ENCODE measurements at regions not wholly inside any gene's neighbourhood (a gene's known extent, or its start where the extent isn't known, plus 50 kb on each side); places are given as distances from the start of the nearest gene placed in this dataset.
"Not testable (repeated sequence)": the region's sequence is repeated elsewhere in the genome, so short reads cannot be mapped to it uniquely, and the experiment has no call there.

DNA sequence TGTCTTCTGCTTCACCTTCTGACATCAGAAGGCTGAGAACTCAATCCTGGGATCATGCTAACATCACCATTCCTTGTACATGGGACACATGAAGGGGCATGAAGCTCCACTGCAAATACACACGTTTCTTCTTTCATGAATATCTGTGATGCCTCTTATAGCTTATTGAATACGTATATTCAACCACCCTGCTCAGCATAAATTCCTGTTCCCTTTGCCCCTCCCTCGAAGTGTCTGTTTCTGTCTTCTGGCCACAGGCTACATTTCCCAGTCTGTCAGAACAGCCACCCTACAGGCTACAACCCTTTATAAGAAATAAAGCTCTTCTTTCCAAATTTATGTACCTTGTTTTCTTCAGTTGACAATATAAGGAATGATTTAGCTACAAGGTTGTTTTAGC, 201.3 kb upstream of the STS start:
- no peak for DNase-seq (ENCODE audit: low spot score)

DNA sequence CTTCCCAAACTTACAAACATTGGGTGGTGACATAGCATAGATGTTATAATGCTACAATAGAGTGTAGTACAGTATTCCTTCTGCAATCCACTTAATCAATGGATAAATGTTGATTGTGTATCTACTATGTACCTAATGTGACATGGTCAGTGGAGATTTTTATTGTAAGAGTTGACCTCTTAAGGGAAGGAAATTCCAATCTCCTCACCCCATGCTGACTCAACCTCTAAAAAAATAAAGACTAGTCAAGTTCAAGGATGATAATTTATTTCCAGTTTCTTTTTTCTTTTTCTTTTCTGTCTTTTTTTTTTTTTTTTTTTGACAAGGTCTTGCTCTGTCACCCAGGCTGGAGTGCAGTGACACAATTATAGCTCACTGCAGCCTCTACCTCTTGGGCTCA, 206.5 kb upstream of the STS start:
- Histone ChIP-seq H3K4me1 (ENCODE audit: insufficient read depth) (no peaks in the 10 kb centered on the region), H3K4me2 (no peak overlapping the region), H3K9me3 (ENCODE audit: low read depth) (no peaks in the 10 kb centered on the region), H3K36me3 (replicated peaks; ENCODE audit: insufficient read depth, low read depth) (no peaks in the 10 kb centered on the region), H3K4me3 (no peak overlapping the region), H3K27me3 (no peaks in the 10 kb centered on the region), H3K79me2 (no peaks in the 10 kb centered on the region), H4K20me1 (ENCODE audit: insufficient read depth, poor library complexity, severe bottlenecking) (no peaks in the 10 kb centered on the region), H3K9me2 (replicated peaks; ENCODE audit: insufficient read depth) (no peaks in the 10 kb centered on the region), H2AFZ (no peak overlapping the region), H3K27ac (no peak overlapping the region)
- TF ChIP-seq EZH2phosphoT487 (IDR thresholded peaks at IDR 0.05; ENCODE audit: low read depth, severe bottlenecking, unreplicated experiment) (no peak), EZH2 (IDR thresholded peaks at IDR 0.05; ENCODE audit: borderline replicate concordance) (no peak)
- TF ChIP-seq, protein P1, sequence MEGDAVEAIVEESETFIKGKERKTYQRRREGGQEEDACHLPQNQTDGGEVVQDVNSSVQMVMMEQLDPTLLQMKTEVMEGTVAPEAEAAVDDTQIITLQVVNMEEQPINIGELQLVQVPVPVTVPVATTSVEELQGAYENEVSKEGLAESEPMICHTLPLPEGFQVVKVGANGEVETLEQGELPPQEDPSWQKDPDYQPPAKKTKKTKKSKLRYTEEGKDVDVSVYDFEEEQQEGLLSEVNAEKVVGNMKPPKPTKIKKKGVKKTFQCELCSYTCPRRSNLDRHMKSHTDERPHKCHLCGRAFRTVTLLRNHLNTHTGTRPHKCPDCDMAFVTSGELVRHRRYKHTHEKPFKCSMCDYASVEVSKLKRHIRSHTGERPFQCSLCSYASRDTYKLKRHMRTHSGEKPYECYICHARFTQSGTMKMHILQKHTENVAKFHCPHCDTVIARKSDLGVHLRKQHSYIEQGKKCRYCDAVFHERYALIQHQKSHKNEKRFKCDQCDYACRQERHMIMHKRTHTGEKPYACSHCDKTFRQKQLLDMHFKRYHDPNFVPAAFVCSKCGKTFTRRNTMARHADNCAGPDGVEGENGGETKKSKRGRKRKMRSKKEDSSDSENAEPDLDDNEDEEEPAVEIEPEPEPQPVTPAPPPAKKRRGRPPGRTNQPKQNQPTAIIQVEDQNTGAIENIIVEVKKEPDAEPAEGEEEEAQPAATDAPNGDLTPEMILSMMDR (IDR thresholded peaks at IDR 0.05; ENCODE audit: poor library complexity), result no peak
- DNase-seq (ENCODE audit: low spot score), result no peak

More for the DNA sequence above, 201.3 kb upstream of the STS start:
- Histone ChIP-seq H2AFZ (no peak overlapping the region), H3K36me3 (replicated peaks; ENCODE audit: insufficient read depth, low read depth) (no peaks in the 10 kb centered on the region), H3K4me3 (no peak overlapping the region), H3K4me1 (ENCODE audit: insufficient read depth) (no peaks in the 10 kb centered on the region), H3K27me3 (no peaks in the 10 kb centered on the region), H3K79me2 (no peaks in the 10 kb centered on the region), H3K9me3 (ENCODE audit: low read depth) (no peaks in the 10 kb centered on the region), H4K20me1 (ENCODE audit: insufficient read depth, poor library complexity, severe bottlenecking) (no peaks in the 10 kb centered on the region), H3K4me2 (no peak overlapping the region), H3K27ac (no peak overlapping the region), H3K9me2 (replicated peaks; ENCODE audit: insufficient read depth) (no peaks in the 10 kb centered on the region)
- WGBS (ENCODE audit: low lambda C conversion rate, missing lambda C conversion rate), result 63% methylated on average over 3 of the region's 3 CpGs
- TF ChIP-seq EZH2phosphoT487 (IDR thresholded peaks at IDR 0.05; ENCODE audit: low read depth, severe bottlenecking, unreplicated experiment) (no peak), EZH2 (IDR thresholded peaks at IDR 0.05; ENCODE audit: borderline replicate concordance) (no peak)
- TF ChIP-seq, protein P1 (IDR thresholded peaks at IDR 0.05; ENCODE audit: poor library complexity), result no peak

DNA sequence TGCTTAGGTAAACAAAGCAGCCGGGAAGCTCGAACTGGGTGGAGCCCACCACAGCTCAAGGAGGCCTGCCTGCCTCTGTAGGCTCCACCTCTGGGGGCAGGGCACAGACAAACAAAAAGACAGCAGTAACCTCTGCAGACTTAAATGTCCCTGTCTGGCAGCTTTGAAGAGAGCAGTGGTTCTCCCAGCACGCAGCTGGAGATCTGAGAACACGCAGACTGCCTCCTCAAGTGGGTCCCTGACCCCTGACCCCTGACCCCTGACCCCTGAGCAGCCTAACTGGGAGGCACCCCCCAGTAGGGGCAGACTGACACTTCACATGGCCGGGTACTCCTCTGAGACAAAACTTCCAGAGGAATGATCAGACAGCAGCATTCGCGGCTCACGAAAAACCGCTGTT, 214.6 kb upstream of the STS start:
- H3K4me3 ChIP-seq; DNase-seq (ENCODE audit: low spot score): not testable (repeated sequence)

DNA sequence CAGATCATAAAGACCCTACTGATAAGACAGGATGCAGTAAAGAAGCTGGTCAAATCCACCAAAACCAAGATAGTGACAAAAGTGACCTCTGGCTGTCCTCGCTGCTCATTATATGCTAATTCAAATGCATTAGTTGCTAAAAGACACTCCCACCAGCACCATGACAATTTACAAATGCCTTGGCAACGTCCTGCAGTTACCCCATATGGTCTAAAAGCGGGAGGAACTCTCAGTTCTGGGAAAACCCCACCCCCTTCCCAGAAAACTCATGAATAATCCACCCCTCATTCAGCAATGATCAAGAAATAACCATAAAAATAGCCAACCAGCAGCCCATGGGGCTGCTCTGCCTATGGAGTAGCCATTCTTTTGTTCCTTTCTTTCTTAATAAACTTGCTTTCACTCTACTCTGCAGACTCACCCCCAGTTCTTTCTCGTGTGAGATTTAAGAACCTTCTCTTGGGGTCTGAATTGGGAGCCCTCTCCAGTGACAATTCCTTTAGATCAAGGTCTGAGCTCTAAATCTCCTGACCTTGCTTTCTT, 217.1 kb upstream of the STS start:
- H3K4me1 ChIP-seq (ENCODE audit: insufficient read depth), result no peaks in the 10 kb centered on the region
- 45% methylated on average over 4 of the region's 4 CpGs for WGBS (ENCODE audit: low lambda C conversion rate, missing lambda C conversion rate)
- H3K36me3 ChIP-seq (replicated peaks; ENCODE audit: insufficient read depth, low read depth), result no peaks in the 10 kb centered on the region
- H3K9me3 ChIP-seq (ENCODE audit: low read depth), result no peaks in the 10 kb centered on the region
- no peak overlapping the region for H3K27ac ChIP-seq
- DNase-seq (ENCODE audit: low spot score), result no peak
- no peaks in the 10 kb centered on the region for H3K27me3 ChIP-seq
- no peaks in the 10 kb centered on the region for H3K79me2 ChIP-seq
- no peak overlapping the region for H2AFZ ChIP-seq
- H3K4me3 ChIP-seq, result no peak overlapping the region
- TF ChIP-seq EZH2 (IDR thresholded peaks at IDR 0.05; ENCODE audit: borderline replicate concordance) (no peak), EZH2phosphoT487 (IDR thresholded peaks at IDR 0.05; ENCODE audit: low read depth, severe bottlenecking, unreplicated experiment) (no peak)
- TF ChIP-seq, protein P1 (IDR thresholded peaks at IDR 0.05; ENCODE audit: poor library complexity), result no peak
- no peak overlapping the region for H3K4me2 ChIP-seq
- H3K9me2 ChIP-seq (replicated peaks; ENCODE audit: insufficient read depth), result no peaks in the 10 kb centered on the region
- H4K20me1 ChIP-seq (ENCODE audit: insufficient read depth, poor library complexity, severe bottlenecking), result no peaks in the 10 kb centered on the region

More for the DNA sequence above, 214.6 kb upstream of the STS start:
- not testable (repeated sequence) for H3K4me1 ChIP-seq (ENCODE audit: insufficient read depth); H3K4me2 ChIP-seq; H3K27me3 ChIP-seq; H3K36me3 ChIP-seq (replicated peaks; ENCODE audit: insufficient read depth, low read depth); H3K9me3 ChIP-seq (ENCODE audit: low read depth); H2AFZ ChIP-seq; H3K27ac ChIP-seq; H3K79me2 ChIP-seq; H3K9me2 ChIP-seq (replicated peaks; ENCODE audit: insufficient read depth); H4K20me1 ChIP-seq (ENCODE audit: insufficient read depth, poor library complexity, severe bottlenecking)
- WGBS (ENCODE audit: low lambda C conversion rate, missing lambda C conversion rate), result 91% methylated on average over 7 of the region's 9 CpGs

Measured in hepatocyte (in vitro differentiated cells).